Breast epithelium (tissue), 4 donors: ENCODE measurements at regions not wholly inside any gene's neighbourhood (a gene's known extent, or its start where the extent isn't known, plus 50 kb on each side); places are given as distances from the start of the nearest gene placed in this dataset.
A peak's percentile ranks its signal among the peaks of the same experiment; 100 is the strongest.

ENCODE experiments used
- DNase-seq, 2 donors: peaks; one replicate each; pipeline ENCODE4 v3.0.0-alpha.2; 2019; ENCODE audit warnings: low spot score in 2 of 2
- H3K27ac ChIP-seq, 2 donors: fragments of 200-600 bp; sonication (generic) in 1 of 2; one replicate each; pipeline ENCODE4 v1.5.1; 2016 to 2019; ENCODE audit warnings: mild to moderate bottlenecking in 1 of 2
- H3K27me3 ChIP-seq, 2 donors: fragments of 200-600 bp; sonication (generic) in 1 of 2; one replicate each; pipeline versions ENCODE4 v1.5.1 to v1.6.0; 2017 to 2019; ENCODE audit warnings: control low read depth in 1 of 2, mild to moderate bottlenecking in 1 of 2
- H3K36me3 ChIP-seq: fragments of 200-600 bp; one replicate; pipeline ENCODE4 v1.5.1; 2019
- H3K4me1 ChIP-seq, 2 donors: fragments of 200-600 bp; sonication (generic); one replicate each; pipeline ENCODE4 v1.5.1; 2016 to 2019; ENCODE audit warnings: control low read depth in 1 of 2
- H3K4me3 ChIP-seq, 3 donors: fragments of 200-600 bp; sonication (generic); 1 replicate in 2 of 3; 2 replicates in 1 of 3; pipeline ENCODE4 v1.5.1; 2016 to 2019; ENCODE audit warnings: mild to moderate bottlenecking in 3 of 3, moderate library complexity in 2 of 3
- H3K9me3 ChIP-seq, 2 donors: fragments of 200-600 bp; sonication (generic) in 1 of 2; one replicate each; pipeline ENCODE4 v1.5.1; 2016 to 2019; ENCODE audit warnings: control low read depth in 1 of 2
- POLR2A ChIP-seq: fragments of 450-650 bp; IDR thresholded peaks from one replicate; pipeline ENCODE4 v1.6.1; 2016; ENCODE audit warnings: antibody characterized with exemption, mild to moderate bottlenecking, moderate library complexity
- POLR2AphosphoS5 ChIP-seq, 3 donors: sonication (generic); formaldehyde crosslinking; IDR thresholded peaks; one replicate each; pipeline ENCODE4 v1.6.1; 2017; ENCODE audit warnings: antibody characterized with exemption in 3 of 3
- intact Hi-C: fragments of 100-400 bp; cut with DNase I; formaldehyde crosslinking; loops from one replicate; pipeline ENCODE4 v1.15.1; 2023; ENCODE audit warnings: low total_unique reads
- TF ChIP-seq, protein P1 (sequence below), 3 donors: fragments of 450-650 bp; IDR thresholded peaks; one replicate each; pipeline ENCODE4 v1.5.1; 2016 to 2017; ENCODE audit warnings: antibody characterized with exemption in 3 of 3, mild to moderate bottlenecking in 3 of 3, moderate library complexity in 3 of 3

DNA sequence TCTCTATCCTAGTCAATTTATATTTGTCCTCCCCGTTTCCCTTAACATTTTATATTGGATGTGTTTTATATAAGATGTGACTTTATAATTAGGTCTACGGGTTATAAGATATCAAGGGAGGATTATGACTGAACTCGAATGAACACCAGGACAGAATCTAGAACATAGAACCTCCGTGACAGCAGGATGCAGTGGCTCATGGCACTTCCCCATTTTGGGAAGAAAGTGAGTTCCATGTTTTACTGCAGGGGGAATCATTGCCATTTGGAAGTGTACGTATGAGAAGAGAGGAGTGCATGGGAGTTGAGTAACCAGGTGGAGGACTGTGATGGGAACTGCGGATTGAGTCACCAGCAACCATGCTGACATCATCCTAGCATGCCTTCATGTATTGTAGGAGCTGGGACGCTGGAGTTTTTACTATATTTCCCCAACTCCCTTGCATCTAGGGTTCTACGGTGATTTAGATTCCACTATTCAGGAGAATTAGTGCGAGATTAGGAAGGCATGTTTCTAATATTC is 56.1 kb upstream of the FOXC1 start:
- no peaks in the 10 kb centered on the region for H3K27me3 ChIP-seq
- H3K27ac ChIP-seq: peak overlapping the region in 1 of 2 donors; percentile 88
- peak overlapping the region in 1 of 3 donors; percentile 87 for H3K4me3 ChIP-seq
- DNase-seq: no peak
- intact Hi-C loops: no loop called here
- H3K36me3 ChIP-seq: no peaks in the 10 kb centered on the region
- TF ChIP-seq POLR2A (no peak), POLR2AphosphoS5 (IDR thresholded peaks at IDR 0.05) (no peak)
- TF ChIP-seq, protein P1, sequence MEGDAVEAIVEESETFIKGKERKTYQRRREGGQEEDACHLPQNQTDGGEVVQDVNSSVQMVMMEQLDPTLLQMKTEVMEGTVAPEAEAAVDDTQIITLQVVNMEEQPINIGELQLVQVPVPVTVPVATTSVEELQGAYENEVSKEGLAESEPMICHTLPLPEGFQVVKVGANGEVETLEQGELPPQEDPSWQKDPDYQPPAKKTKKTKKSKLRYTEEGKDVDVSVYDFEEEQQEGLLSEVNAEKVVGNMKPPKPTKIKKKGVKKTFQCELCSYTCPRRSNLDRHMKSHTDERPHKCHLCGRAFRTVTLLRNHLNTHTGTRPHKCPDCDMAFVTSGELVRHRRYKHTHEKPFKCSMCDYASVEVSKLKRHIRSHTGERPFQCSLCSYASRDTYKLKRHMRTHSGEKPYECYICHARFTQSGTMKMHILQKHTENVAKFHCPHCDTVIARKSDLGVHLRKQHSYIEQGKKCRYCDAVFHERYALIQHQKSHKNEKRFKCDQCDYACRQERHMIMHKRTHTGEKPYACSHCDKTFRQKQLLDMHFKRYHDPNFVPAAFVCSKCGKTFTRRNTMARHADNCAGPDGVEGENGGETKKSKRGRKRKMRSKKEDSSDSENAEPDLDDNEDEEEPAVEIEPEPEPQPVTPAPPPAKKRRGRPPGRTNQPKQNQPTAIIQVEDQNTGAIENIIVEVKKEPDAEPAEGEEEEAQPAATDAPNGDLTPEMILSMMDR (IDR thresholded peaks at IDR 0.05): no peak
- no peaks in the 10 kb centered on the region for H3K9me3 ChIP-seq
- no peaks in the 10 kb centered on the region for H3K4me1 ChIP-seq

DNA sequence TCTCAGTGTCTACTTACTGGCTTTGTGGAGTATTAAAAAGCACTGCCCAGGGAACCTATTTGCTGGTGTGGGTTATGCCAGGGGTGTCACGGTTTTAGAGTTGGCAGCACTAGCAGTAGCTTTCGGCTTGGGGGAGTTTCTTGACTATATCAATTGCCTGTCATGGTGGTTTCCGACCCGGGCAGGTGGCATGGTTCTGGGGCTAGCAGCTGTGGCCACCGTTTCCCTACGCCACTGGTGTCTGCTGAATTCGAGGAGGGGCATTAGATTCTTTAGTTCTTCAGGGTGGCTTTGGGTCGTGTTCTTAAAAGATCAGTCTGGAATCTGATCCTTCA is 55.6 kb upstream of the FOXC1 start:
- Histone ChIP-seq H3K4me1 (no peaks in the 10 kb centered on the region), H3K4me3 (peak overlapping the region; percentile 58 to 87 (median 62)), H3K27me3 (no peaks in the 10 kb centered on the region), H3K9me3 (no peaks in the 10 kb centered on the region), H3K36me3 (no peaks in the 10 kb centered on the region), H3K27ac (peak overlapping the region; percentile 80 to 88)
- TF ChIP-seq, protein P1 (IDR thresholded peaks at IDR 0.05): no peak
- TF ChIP-seq POLR2A (no peak), POLR2AphosphoS5 (IDR thresholded peaks at IDR 0.05) (no peak)
- intact Hi-C loops: no loop called here
- DNase-seq: no peak

DNA sequence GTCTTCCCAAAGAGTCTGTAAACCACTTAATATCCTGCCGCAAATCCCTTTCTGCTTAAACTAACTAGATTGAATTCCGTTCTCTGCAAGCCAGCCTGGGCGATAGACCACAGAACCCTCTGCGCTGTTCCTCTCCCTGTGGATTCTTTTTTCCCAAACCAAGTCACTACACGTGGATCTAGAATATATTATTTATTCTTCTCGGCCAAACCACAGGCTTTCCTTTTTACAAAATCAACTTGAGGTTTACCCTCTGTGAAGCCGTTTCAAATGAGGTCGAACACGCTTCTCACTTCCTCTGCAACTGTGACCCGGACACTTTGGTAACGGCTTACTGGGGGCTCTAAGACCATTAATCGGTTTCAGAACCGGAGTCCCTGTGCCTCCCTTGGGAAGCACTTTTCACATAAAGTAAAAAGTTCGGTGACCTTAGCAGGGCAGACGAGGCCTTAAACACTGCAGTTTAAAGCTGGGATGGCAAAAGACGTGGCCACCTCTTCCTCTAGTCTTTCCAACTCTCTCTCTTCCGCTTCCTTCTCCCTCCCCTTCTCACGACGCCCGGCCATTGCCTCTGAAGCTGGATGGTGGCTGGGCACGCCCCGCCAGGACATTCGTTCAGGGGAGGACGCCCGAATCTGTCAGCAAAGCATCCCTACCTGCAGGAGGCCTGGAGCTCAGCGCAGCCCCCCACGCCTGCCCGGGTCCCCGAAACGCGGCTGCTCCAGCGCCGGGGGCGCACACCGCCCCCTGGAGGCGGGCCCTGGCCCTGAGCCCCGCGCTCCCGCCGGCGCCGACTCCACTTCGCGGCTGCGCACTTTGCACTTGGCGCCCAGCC is 55.0 kb upstream of the FOXC1 start:
- Histone ChIP-seq H3K9me3 (no peaks in the 10 kb centered on the region), H3K27ac (peak overlapping the region; percentile 80 to 88), H3K27me3 (no peaks in the 10 kb centered on the region), H3K36me3 (no peaks in the 10 kb centered on the region), H3K4me1 (no peaks in the 10 kb centered on the region), H3K4me3 (peak overlapping the region; percentile 58 to 87 (median 62))
- no peak for TF ChIP-seq POLR2A
- peak; percentile 22 to 51 (median 37) for TF ChIP-seq POLR2AphosphoS5 (IDR thresholded peaks at IDR 0.05)
- TF ChIP-seq, protein P1 (IDR thresholded peaks at IDR 0.05): peak; percentile 38 to 73 (median 65)
- intact Hi-C loops: no loop called here
- peak; percentile 47 to 78 for DNase-seq

DNA sequence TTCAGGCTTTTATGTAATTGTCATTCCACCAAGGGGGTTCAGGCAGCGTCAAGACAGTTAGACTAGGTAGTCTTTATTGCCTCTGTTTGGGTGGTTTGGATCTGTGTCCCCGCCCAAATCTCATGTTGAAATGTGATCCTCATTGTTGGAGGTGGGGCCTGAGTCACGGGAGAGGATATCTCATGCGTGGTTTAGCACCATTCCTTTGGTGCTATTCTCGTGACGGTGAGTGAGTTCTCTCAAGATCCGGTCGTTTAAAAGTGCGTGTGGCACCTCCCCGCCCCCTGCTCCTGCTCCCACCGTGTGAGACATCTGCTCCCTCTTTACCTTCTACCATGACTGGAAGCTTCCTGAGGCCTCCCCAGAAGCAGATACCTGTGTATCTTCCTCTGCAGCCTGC is 51.3 kb upstream of the FOXC1 start:
- Histone ChIP-seq H3K4me1 (no peaks in the 10 kb centered on the region), H3K27ac (no peak overlapping the region), H3K27me3 (no peaks in the 10 kb centered on the region), H3K36me3 (no peaks in the 10 kb centered on the region), H3K9me3 (no peaks in the 10 kb centered on the region), H3K4me3 (no peak overlapping the region)
- intact Hi-C loops: no loop called here
- no peak for DNase-seq
- TF ChIP-seq POLR2AphosphoS5 (IDR thresholded peaks at IDR 0.05) (no peak), POLR2A (no peak)
